ENCODE measurements at regions not wholly inside any gene's neighbourhood (a gene's known extent, or its start where the extent isn't known, plus 50 kb on each side); places are given as distances from the start of the nearest gene placed in this dataset.

DNA sequence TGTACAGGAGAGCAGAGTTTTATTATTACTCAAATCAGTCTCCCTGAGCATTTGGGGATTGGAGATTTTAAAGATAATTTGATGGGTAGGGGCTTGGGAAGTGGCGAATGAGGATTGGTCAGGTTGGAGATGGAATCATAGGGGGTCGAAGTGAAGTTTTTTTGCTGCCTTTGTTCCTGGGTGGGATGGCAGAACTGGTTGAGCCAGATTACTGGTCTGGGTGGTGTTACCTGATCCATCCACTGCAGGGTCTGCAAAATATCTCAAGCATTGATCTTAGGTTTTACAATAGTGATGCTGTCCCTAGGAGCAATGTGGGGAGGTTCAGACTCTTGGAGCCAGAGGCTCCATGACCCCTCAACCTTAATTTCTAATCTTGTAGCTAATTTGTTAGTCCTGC lies 108.8 kb downstream of the BACH1 start:
- no peak for TF ChIP-seq POLR2A (IDR thresholded peaks at IDR 0.05)
- TF ChIP-seq, protein P1, sequence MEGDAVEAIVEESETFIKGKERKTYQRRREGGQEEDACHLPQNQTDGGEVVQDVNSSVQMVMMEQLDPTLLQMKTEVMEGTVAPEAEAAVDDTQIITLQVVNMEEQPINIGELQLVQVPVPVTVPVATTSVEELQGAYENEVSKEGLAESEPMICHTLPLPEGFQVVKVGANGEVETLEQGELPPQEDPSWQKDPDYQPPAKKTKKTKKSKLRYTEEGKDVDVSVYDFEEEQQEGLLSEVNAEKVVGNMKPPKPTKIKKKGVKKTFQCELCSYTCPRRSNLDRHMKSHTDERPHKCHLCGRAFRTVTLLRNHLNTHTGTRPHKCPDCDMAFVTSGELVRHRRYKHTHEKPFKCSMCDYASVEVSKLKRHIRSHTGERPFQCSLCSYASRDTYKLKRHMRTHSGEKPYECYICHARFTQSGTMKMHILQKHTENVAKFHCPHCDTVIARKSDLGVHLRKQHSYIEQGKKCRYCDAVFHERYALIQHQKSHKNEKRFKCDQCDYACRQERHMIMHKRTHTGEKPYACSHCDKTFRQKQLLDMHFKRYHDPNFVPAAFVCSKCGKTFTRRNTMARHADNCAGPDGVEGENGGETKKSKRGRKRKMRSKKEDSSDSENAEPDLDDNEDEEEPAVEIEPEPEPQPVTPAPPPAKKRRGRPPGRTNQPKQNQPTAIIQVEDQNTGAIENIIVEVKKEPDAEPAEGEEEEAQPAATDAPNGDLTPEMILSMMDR (IDR thresholded peaks at IDR 0.05) = no peak

Data from esophagus squamous epithelium (tissue), 4 donors.